ENCODE measurements at regions not wholly inside any gene's neighbourhood (a gene's known extent, or its start where the extent isn't known, plus 50 kb on each side); places are given as distances from the start of the nearest gene placed in this dataset.
"Not testable (repeated sequence)": the region's sequence is repeated elsewhere in the genome, so short reads cannot be mapped to it uniquely, and the experiment has no call there.

GRCh38 chr1:90823686-90824085 is 106.6 kb upstream of the BARHL2 start:
- Histone ChIP-seq H3K27ac (ENCODE audit: low read depth, low read length) (no peak overlapping the region), H3K27me3 (ENCODE audit: insufficient read depth, low read length, poor library complexity) (no peaks in the 10 kb centered on the region), H3K79me2 (ENCODE audit: control insufficient read depth, insufficient read depth, low read length) (no peaks in the 10 kb centered on the region), H3K4me2 (ENCODE audit: low read length) (no peak overlapping the region), H3K56ac (ENCODE audit: low read length) (no peak overlapping the region), H3K18ac (ENCODE audit: low read length) (no peak overlapping the region), H2AK5ac (ENCODE audit: low read length) (no peak overlapping the region), H4K8ac (ENCODE audit: low read depth, low read length) (no peak overlapping the region), H2BK15ac (replicated peaks; ENCODE audit: low read depth) (no peak overlapping the region), H2BK120ac (ENCODE audit: low read depth, low read length) (no peak overlapping the region), H4K5ac (ENCODE audit: low read length) (no peak overlapping the region), H3K9ac (ENCODE audit: low read length) (no peak overlapping the region), H3K36me3 (ENCODE audit: control insufficient read depth, insufficient read depth, low read length) (no peaks in the 10 kb centered on the region), H3K23ac (ENCODE audit: low read length) (no peak overlapping the region), H3K4me1 (ENCODE audit: control insufficient read depth, low read depth, low read length) (no peaks in the 10 kb centered on the region), H3K4ac (ENCODE audit: low read depth, low read length) (no peak overlapping the region), H2BK5ac (ENCODE audit: low read length) (no peak overlapping the region), H3K79me1 (ENCODE audit: low read length) (no peaks in the 10 kb centered on the region), H3K4me3 (ENCODE audit: low read length) (no peak overlapping the region)
- DNase-seq: no peak
- WGBS (ENCODE audit: extremely low coverage, insufficient coverage, low lambda C conversion rate): no CpG with 5 or more reads among the region's 3 CpGs

GRCh38 chr1:90821788-90822359 is 104.8 kb upstream of the BARHL2 start:
- no peaks in the 10 kb centered on the region for H3K79me2 ChIP-seq (ENCODE audit: control insufficient read depth, insufficient read depth, low read length)
- H3K4me3 ChIP-seq (ENCODE audit: low read length): no peak overlapping the region
- H3K27me3 ChIP-seq (ENCODE audit: insufficient read depth, low read length, poor library complexity): no peaks in the 10 kb centered on the region
- no peak overlapping the region for H3K4me2 ChIP-seq (ENCODE audit: low read length)
- no peaks in the 10 kb centered on the region for H3K36me3 ChIP-seq (ENCODE audit: control insufficient read depth, insufficient read depth, low read length)
- H4K8ac ChIP-seq (ENCODE audit: low read depth, low read length): no peak overlapping the region
- no peak overlapping the region for H3K4ac ChIP-seq (ENCODE audit: low read depth, low read length)
- no peaks in the 10 kb centered on the region for H3K4me1 ChIP-seq (ENCODE audit: control insufficient read depth, low read depth, low read length)
- no peak for DNase-seq
- H2BK15ac ChIP-seq (replicated peaks; ENCODE audit: low read depth): no peak overlapping the region
- H4K5ac ChIP-seq (ENCODE audit: low read length): no peak overlapping the region
- H2AK5ac ChIP-seq (ENCODE audit: low read length): no peak overlapping the region
- H3K23ac ChIP-seq (ENCODE audit: low read length): no peak overlapping the region
- no peak overlapping the region for H3K9ac ChIP-seq (ENCODE audit: low read length)
- WGBS (ENCODE audit: extremely low coverage, insufficient coverage, low lambda C conversion rate): no CpG with 5 or more reads among the region's 5 CpGs
- H3K18ac ChIP-seq (ENCODE audit: low read length): no peak overlapping the region
- H2BK5ac ChIP-seq (ENCODE audit: low read length): no peak overlapping the region
- no peak overlapping the region for H3K56ac ChIP-seq (ENCODE audit: low read length)
- H2BK120ac ChIP-seq (ENCODE audit: low read depth, low read length): no peak overlapping the region
- H3K79me1 ChIP-seq (ENCODE audit: low read length): no peaks in the 10 kb centered on the region
- no peak overlapping the region for H3K27ac ChIP-seq (ENCODE audit: low read depth, low read length)

DNA sequence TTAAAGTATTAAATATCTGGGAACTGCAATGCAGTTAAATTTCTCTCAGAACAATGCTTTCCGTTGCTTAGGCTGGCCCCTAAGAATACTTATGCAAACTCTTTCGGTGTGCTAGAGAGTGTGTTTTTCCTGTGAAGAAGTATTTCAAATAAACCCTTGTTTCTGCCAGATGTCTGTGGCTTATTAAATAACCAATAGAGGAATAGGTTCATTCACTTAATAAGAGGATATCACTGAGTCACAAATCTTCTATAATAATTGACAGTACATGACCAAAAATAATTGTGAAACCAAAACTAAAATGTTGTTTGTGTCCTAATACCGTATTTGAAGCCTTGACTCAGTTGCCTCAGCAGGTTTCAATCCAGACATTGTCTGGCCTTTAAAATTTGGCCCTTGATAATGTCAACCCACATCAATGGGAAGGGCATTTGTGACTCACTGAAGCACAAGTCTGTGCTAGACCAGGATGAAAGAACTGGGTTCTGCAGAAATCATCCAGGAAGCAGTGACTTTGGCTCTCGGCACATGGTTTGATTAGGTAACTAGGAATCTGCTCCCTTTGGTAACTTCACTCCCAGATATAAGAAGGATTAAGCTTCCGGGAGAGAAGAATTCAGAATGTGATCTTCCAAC is 104.2 kb upstream of the BARHL2 start:
- no peak overlapping the region for H3K27ac ChIP-seq (ENCODE audit: low read depth, low read length)
- no peak overlapping the region for H3K4ac ChIP-seq (ENCODE audit: low read depth, low read length)
- H3K18ac ChIP-seq (ENCODE audit: low read length): no peak overlapping the region
- H3K23ac ChIP-seq (ENCODE audit: low read length): no peak overlapping the region
- H2AK5ac ChIP-seq (ENCODE audit: low read length): no peak overlapping the region
- H3K4me3 ChIP-seq (ENCODE audit: low read length): no peak overlapping the region
- H4K8ac ChIP-seq (ENCODE audit: low read depth, low read length): no peak overlapping the region
- H3K79me1 ChIP-seq (ENCODE audit: low read length): no peaks in the 10 kb centered on the region
- no peak overlapping the region for H3K56ac ChIP-seq (ENCODE audit: low read length)
- no peak overlapping the region for H2BK15ac ChIP-seq (replicated peaks; ENCODE audit: low read depth)
- H2BK5ac ChIP-seq (ENCODE audit: low read length): no peak overlapping the region
- H3K79me2 ChIP-seq (ENCODE audit: control insufficient read depth, insufficient read depth, low read length): no peaks in the 10 kb centered on the region
- H2BK120ac ChIP-seq (ENCODE audit: low read depth, low read length): no peak overlapping the region
- H3K27me3 ChIP-seq (ENCODE audit: insufficient read depth, low read length, poor library complexity): no peaks in the 10 kb centered on the region
- H3K4me1 ChIP-seq (ENCODE audit: control insufficient read depth, low read depth, low read length): no peaks in the 10 kb centered on the region
- no peaks in the 10 kb centered on the region for H3K36me3 ChIP-seq (ENCODE audit: control insufficient read depth, insufficient read depth, low read length)
- no peak overlapping the region for H3K4me2 ChIP-seq (ENCODE audit: low read length)
- no peak overlapping the region for H4K5ac ChIP-seq (ENCODE audit: low read length)
- WGBS (ENCODE audit: extremely low coverage, insufficient coverage, low lambda C conversion rate): no CpG with 5 or more reads among the region's 5 CpGs
- no peak for DNase-seq
- no peak overlapping the region for H3K9ac ChIP-seq (ENCODE audit: low read length)

DNA sequence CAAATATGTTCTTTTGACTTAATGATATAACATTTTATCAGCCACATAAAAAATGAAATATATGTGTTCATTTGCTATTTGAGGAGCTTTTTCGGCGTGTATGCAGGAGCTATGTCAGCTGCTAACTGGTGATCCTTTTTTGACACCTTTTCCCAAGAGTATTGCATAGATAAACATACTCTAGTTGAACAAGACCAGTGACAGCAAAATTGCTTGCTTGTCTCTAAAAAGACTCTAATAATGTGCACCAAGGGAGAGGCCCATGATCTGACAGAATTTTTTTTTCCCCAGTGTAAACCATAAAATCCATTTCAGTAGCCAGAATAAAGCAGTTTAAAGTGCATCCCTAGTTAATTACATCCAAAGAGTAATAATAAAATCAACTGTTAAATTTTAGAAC is 103.6 kb upstream of the BARHL2 start:
- H2AK5ac ChIP-seq (ENCODE audit: low read length): no peak overlapping the region
- no peak overlapping the region for H3K23ac ChIP-seq (ENCODE audit: low read length)
- no peak overlapping the region for H3K4ac ChIP-seq (ENCODE audit: low read depth, low read length)
- no peak overlapping the region for H3K18ac ChIP-seq (ENCODE audit: low read length)
- no peak overlapping the region for H3K4me2 ChIP-seq (ENCODE audit: low read length)
- no peak overlapping the region for H3K27ac ChIP-seq (ENCODE audit: low read depth, low read length)
- H3K79me2 ChIP-seq (ENCODE audit: control insufficient read depth, insufficient read depth, low read length): no peaks in the 10 kb centered on the region
- H3K79me1 ChIP-seq (ENCODE audit: low read length): no peaks in the 10 kb centered on the region
- no peak for DNase-seq
- no peak overlapping the region for H3K4me3 ChIP-seq (ENCODE audit: low read length)
- H3K56ac ChIP-seq (ENCODE audit: low read length): no peak overlapping the region
- no peak overlapping the region for H2BK15ac ChIP-seq (replicated peaks; ENCODE audit: low read depth)
- H3K4me1 ChIP-seq (ENCODE audit: control insufficient read depth, low read depth, low read length): no peaks in the 10 kb centered on the region
- no peaks in the 10 kb centered on the region for H3K36me3 ChIP-seq (ENCODE audit: control insufficient read depth, insufficient read depth, low read length)
- no CpG with 5 or more reads among the region's 2 CpGs for WGBS (ENCODE audit: extremely low coverage, insufficient coverage, low lambda C conversion rate)
- no peak overlapping the region for H2BK5ac ChIP-seq (ENCODE audit: low read length)
- H2BK120ac ChIP-seq (ENCODE audit: low read depth, low read length): no peak overlapping the region
- H3K27me3 ChIP-seq (ENCODE audit: insufficient read depth, low read length, poor library complexity): no peaks in the 10 kb centered on the region
- H4K8ac ChIP-seq (ENCODE audit: low read depth, low read length): no peak overlapping the region
- H4K5ac ChIP-seq (ENCODE audit: low read length): no peak overlapping the region
- H3K9ac ChIP-seq (ENCODE audit: low read length): no peak overlapping the region

DNA sequence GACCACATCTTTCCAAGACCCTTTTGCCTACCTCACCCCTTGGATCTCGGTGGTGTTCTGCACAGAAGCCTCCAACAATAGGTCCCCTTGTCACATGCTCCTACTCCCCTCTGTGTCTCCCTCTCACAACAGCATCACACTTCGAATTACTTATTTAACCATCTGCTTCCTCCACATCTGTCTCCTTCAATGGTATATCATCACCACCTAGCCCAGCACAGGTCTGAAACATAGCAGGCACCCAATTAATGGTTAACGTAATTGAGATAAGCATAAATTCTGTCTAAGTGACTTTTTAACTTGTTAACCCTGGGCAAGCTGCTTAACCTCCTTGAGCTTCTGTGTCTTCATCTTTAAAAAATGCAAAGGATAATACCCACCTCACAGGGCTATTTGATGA is 100.3 kb upstream of the BARHL2 start:
- Histone ChIP-seq H3K27me3 (ENCODE audit: insufficient read depth, low read length, poor library complexity) (no peaks in the 10 kb centered on the region), H4K8ac (ENCODE audit: low read depth, low read length) (no peak overlapping the region), H4K5ac (ENCODE audit: low read length) (no peak overlapping the region), H3K9ac (ENCODE audit: low read length) (no peak overlapping the region), H3K18ac (ENCODE audit: low read length) (no peak overlapping the region), H2BK15ac (replicated peaks; ENCODE audit: low read depth) (no peak overlapping the region), H3K4me2 (ENCODE audit: low read length) (no peak overlapping the region), H2BK120ac (ENCODE audit: low read depth, low read length) (no peak overlapping the region), H2BK5ac (ENCODE audit: low read length) (no peak overlapping the region), H3K79me1 (ENCODE audit: low read length) (no peaks in the 10 kb centered on the region), H3K4me1 (ENCODE audit: control insufficient read depth, low read depth, low read length) (no peaks in the 10 kb centered on the region), H3K4me3 (ENCODE audit: low read length) (no peak overlapping the region), H3K27ac (ENCODE audit: low read depth, low read length) (no peak overlapping the region), H3K23ac (ENCODE audit: low read length) (no peak overlapping the region), H3K4ac (ENCODE audit: low read depth, low read length) (no peak overlapping the region), H3K36me3 (ENCODE audit: control insufficient read depth, insufficient read depth, low read length) (no peaks in the 10 kb centered on the region), H3K79me2 (ENCODE audit: control insufficient read depth, insufficient read depth, low read length) (no peaks in the 10 kb centered on the region), H3K56ac (ENCODE audit: low read length) (no peak overlapping the region), H2AK5ac (ENCODE audit: low read length) (no peak overlapping the region)
- no CpG with 5 or more reads among the region's 3 CpGs for WGBS (ENCODE audit: extremely low coverage, insufficient coverage, low lambda C conversion rate)
- DNase-seq: no peak

DNA sequence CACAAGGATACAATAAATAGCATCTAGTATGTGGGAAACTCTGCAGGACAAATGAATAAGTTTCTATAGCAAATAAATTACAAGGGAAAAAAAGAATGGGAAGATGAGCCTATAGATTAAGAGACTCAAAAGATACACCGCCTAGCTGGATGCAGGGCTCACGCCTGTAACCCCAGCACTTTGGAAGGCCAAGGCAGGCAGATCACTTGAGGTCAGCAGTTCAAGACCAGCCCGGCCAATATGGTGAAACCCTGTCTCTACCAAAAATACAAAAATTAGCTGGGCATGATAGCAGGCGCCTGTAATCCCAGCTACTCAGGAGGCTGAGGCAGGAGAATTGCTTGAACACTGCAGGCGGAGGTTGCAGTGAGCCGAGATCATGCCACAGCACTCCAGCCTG is 95.1 kb upstream of the BARHL2 start:
- H3K23ac ChIP-seq (ENCODE audit: low read length); H4K8ac ChIP-seq (ENCODE audit: low read depth, low read length); H3K79me2 ChIP-seq (ENCODE audit: control insufficient read depth, insufficient read depth, low read length); H3K4me1 ChIP-seq (ENCODE audit: control insufficient read depth, low read depth, low read length); H3K18ac ChIP-seq (ENCODE audit: low read length); H3K79me1 ChIP-seq (ENCODE audit: low read length); H3K4me2 ChIP-seq (ENCODE audit: low read length); H3K56ac ChIP-seq (ENCODE audit: low read length); H2AK5ac ChIP-seq (ENCODE audit: low read length); H2BK120ac ChIP-seq (ENCODE audit: low read depth, low read length); H2BK5ac ChIP-seq (ENCODE audit: low read length); DNase-seq; H3K27ac ChIP-seq (ENCODE audit: low read depth, low read length); H4K5ac ChIP-seq (ENCODE audit: low read length); H3K9ac ChIP-seq (ENCODE audit: low read length); H2BK15ac ChIP-seq (replicated peaks; ENCODE audit: low read depth); H3K36me3 ChIP-seq (ENCODE audit: control insufficient read depth, insufficient read depth, low read length); H3K27me3 ChIP-seq (ENCODE audit: insufficient read depth, low read length, poor library complexity); H3K4me3 ChIP-seq (ENCODE audit: low read length); H3K4ac ChIP-seq (ENCODE audit: low read depth, low read length): not testable (repeated sequence)
- no CpG with 5 or more reads among the region's 6 CpGs for WGBS (ENCODE audit: extremely low coverage, insufficient coverage, low lambda C conversion rate)

Measured in mesendoderm (in vitro differentiated cells).